GM12874 (cell line): ENCODE measurements at regions not wholly inside any gene's neighbourhood (a gene's known extent, or its start where the extent isn't known, plus 50 kb on each side); places are given as distances from the start of the nearest gene placed in this dataset.

Source experiments
- CTCF ChIP-seq: IDR thresholded peaks from 2 replicates; pipeline ENCODE4 v1.5.1; 2011; ENCODE audit warnings: low read depth, mild to moderate bottlenecking, control low read depth, low read length, moderate library complexity; ENCODE audit not compliant: insufficient read depth

- no peak for TF ChIP-seq CTCF
Measured at GRCh38 chr4:18529482-18529881, 507.9 kb upstream of the LCORL start.

GRCh38 chr4:18524667-18525066 is 503.1 kb upstream of the LCORL start:
- TF ChIP-seq CTCF = no peak

- no peak for TF ChIP-seq CTCF
Measured at GRCh38 chr4:18518098-18518497, 496.5 kb upstream of the LCORL start.

GRCh38 chr4:18513861-18514260 is 492.3 kb upstream of the LCORL start:
- TF ChIP-seq CTCF = no peak

GRCh38 chr4:18512718-18513117 is 491.2 kb upstream of the LCORL start:
- no peak for TF ChIP-seq CTCF

GRCh38 chr4:18511727-18512126 is 490.2 kb upstream of the LCORL start:
- TF ChIP-seq CTCF = no peak

GRCh38 chr4:18508786-18509185 is 487.2 kb upstream of the LCORL start:
- TF ChIP-seq CTCF = no peak

- TF ChIP-seq CTCF = no peak
Measured at GRCh38 chr4:18480928-18481327, 459.4 kb upstream of the LCORL start.
